Caco-2 (cell line): ENCODE measurements at regions not wholly inside any gene's neighbourhood (a gene's known extent, or its start where the extent isn't known, plus 50 kb on each side); places are given as distances from the start of the nearest gene placed in this dataset.

Experiments used
- BruUV-seq: library from RNA; stranded (reverse); fragments of 400-500 nt; replicated peaks from 2 replicates; lab custom pipeline; 2021; lab: Mats Ljungman, UMichigan
- CTCF ChIA-PET: fragments of 300-600 bp; sonication (Branson Sonifier 250); formaldehyde crosslinking; loops from one replicate; lab custom pipeline; 2022; ENCODE audit warnings: antibody characterized with exemption; lab: Charles Lee
- POLR2A ChIA-PET: fragments of 300-600 bp; sonication (Branson Sonifier 250); formaldehyde crosslinking; loops from one replicate; lab custom pipeline; 2022; ENCODE audit warnings: antibody characterized with exemption; lab: Charles Lee
- DNase-seq, 2 experiments: peaks; one replicate each; pipeline versions ENCODE4 v3.0.0 to v3.0.0-alpha.2; 2020 to 2022
- H3K27me3 ChIP-seq: replicated peaks from 2 replicates; pipeline ENCODE4 v1.6.0; 2011; ENCODE audit warnings: low read length; ENCODE audit not compliant: control insufficient read depth, insufficient read depth
- H3K36me3 ChIP-seq: 2 replicates; pipeline ENCODE4 v1.5.1; 2011; ENCODE audit warnings: low read length; ENCODE audit not compliant: control insufficient read depth, insufficient read depth
- H3K4me1 ChIP-seq: fragments of 250-450 bp; sonication (Bioruptor Pico); 2 replicates; pipeline ENCODE4 v1.5.1; 2020; ENCODE audit warnings: mild to moderate bottlenecking
- H3K4me3 ChIP-seq: 2 replicates; pipeline ENCODE4 v1.5.1; 2011; ENCODE audit warnings: low read depth, mild to moderate bottlenecking, control low read depth, low read length
- H3K9me3 ChIP-seq: fragments of 250-450 bp; sonication (Bioruptor Pico); 2 replicates; pipeline ENCODE4 v1.5.1; 2020; ENCODE audit warnings: mild to moderate bottlenecking, moderate library complexity
- H3K27ac Mint-ChIP-seq: one replicate; pipeline ENCODE4 v1.8.0; 2022; ENCODE audit warnings: mixed read lengths; ENCODE audit not compliant: unreplicated experiment
- H3K27me3 Mint-ChIP-seq: one replicate; pipeline ENCODE4 v1.8.0; 2022; ENCODE audit warnings: mixed read lengths; ENCODE audit not compliant: insufficient read depth, unreplicated experiment
- H3K36me3 Mint-ChIP-seq: one replicate; pipeline ENCODE4 v1.8.0; 2022; ENCODE audit warnings: mild to moderate bottlenecking, mixed read lengths; ENCODE audit not compliant: insufficient read depth, unreplicated experiment
- H3K4me1 Mint-ChIP-seq: one replicate; pipeline ENCODE4 v1.8.0; 2022; ENCODE audit warnings: low read depth, mixed read lengths; ENCODE audit not compliant: unreplicated experiment
- H3K4me3 Mint-ChIP-seq: one replicate; pipeline ENCODE4 v1.8.0; 2022; ENCODE audit warnings: mild to moderate bottlenecking, moderate library complexity, mixed read lengths; ENCODE audit not compliant: unreplicated experiment
- H3K9me3 Mint-ChIP-seq: one replicate; pipeline ENCODE4 v1.8.0; 2022; ENCODE audit warnings: mixed read lengths; ENCODE audit not compliant: unreplicated experiment
- intact Hi-C: fragments of 100-400 bp; cut with micrococcal nuclease; formaldehyde crosslinking; loops from one replicate; pipeline ENCODE4 v1.10.0; 2022; ENCODE audit not compliant: unreplicated experiment
- TF ChIP-seq, protein P1 (sequence below), 2 experiments: fragments of 200-600 bp in 1 of 2; IDR thresholded peaks; 1 replicate in 1 of 2; 2 replicates in 1 of 2; pipeline versions ENCODE4 v1.5.1 to v1.8.0; 2011 to 2022; ENCODE audit warnings: antibody characterized with exemption in 1 of 2, control low read depth in 1 of 2, inconsistent platforms in 1 of 2, low read depth in 1 of 2, low read length in 1 of 2, mild to moderate bottlenecking in 1 of 2, moderate library complexity in 1 of 2; ENCODE audit not compliant: insufficient read depth in 1 of 2, severe bottlenecking in 1 of 2, unreplicated experiment in 1 of 2

DNA sequence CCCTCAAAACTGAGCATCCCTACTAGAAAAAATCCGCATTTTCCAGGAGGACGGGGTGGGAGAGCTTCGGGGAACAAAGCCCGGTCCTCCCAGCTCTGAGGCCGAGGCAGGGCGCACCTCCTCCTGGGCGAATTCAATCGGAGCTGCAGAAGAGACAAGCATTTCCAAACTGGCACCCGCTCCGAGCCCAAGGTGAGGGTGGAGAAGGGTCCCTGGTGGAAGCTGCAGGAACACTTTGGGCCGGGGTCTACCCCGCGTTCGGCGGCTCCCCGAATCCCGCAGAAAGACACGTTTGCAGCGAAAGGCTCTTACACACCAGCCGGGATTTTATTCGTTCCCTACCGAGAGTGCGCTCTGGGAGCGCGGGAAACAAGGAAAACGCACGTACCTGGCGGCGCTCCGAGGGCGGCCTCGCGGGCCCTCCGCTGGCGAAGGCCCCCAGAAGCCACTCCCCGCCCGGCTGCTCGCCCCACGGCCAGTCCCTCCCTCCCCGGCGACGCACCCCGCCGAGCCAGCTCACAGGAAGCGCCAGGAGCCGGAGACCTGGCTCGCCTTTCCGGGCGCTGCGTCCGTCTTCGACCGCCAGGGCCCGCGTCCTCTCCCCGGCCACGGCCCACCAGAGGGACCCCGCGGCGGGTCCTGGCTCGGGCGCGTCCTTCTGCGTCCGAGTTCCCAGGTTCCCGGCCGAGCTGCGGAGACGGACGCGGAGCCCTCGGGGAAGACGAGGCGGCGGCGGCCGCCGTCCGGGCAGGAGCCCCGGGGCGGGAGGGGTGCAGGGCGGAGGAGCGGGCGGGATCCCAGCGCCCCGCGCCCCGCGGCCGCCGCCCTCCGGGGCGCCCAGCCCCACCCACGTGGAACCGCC, 49.8 kb upstream of the BAHCC1 start:
- TSS peak; percentile 39 for BruUV-seq
- no peaks in the 10 kb centered on the region for H3K27me3 ChIP-seq
- CTCF ChIA-PET, result interaction anchor here (0.7 kb wide), 1 partner anchor 47 kb away, joined by 3 read pairs; no protein-coding TSS in a partner anchor

More for the DNA sequence above, 49.8 kb upstream of the BAHCC1 start:
- no peaks in the 10 kb centered on the region for H3K9me3 Mint-ChIP-seq
- Histone ChIP-seq H3K4me3 (peak overlapping the region; percentile 91), H3K36me3 (no peaks in the 10 kb centered on the region), H3K4me1 (peaks cover 20% of the 10 kb centered on the region), H3K9me3 (no peaks in the 10 kb centered on the region)
- H3K4me3 Mint-ChIP-seq, result peak overlapping the region; percentile 85
- peak overlapping the region; percentile 78 for H3K27ac Mint-ChIP-seq
- TF ChIP-seq, protein P1, sequence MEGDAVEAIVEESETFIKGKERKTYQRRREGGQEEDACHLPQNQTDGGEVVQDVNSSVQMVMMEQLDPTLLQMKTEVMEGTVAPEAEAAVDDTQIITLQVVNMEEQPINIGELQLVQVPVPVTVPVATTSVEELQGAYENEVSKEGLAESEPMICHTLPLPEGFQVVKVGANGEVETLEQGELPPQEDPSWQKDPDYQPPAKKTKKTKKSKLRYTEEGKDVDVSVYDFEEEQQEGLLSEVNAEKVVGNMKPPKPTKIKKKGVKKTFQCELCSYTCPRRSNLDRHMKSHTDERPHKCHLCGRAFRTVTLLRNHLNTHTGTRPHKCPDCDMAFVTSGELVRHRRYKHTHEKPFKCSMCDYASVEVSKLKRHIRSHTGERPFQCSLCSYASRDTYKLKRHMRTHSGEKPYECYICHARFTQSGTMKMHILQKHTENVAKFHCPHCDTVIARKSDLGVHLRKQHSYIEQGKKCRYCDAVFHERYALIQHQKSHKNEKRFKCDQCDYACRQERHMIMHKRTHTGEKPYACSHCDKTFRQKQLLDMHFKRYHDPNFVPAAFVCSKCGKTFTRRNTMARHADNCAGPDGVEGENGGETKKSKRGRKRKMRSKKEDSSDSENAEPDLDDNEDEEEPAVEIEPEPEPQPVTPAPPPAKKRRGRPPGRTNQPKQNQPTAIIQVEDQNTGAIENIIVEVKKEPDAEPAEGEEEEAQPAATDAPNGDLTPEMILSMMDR (IDR thresholded peaks at IDR 0.05; ENCODE audit: insufficient read depth in 1 of 2, low read depth in 1 of 2, low read length in 1 of 2, severe bottlenecking in 1 of 2, unreplicated experiment in 1 of 2), result peak; percentile 39 to 48
- H3K4me1 Mint-ChIP-seq, result peaks cover 17% of the 10 kb centered on the region
- DNase-seq, result peak; percentile 91 to 93
- no peaks in the 10 kb centered on the region for H3K27me3 Mint-ChIP-seq
- intact Hi-C loops, result loop anchor here (1.0 kb wide), 2 partner anchors 15 to 50 kb away; partner anchors contain the start of gene BAHCC1
- peaks cover 41% of the 10 kb centered on the region for H3K36me3 Mint-ChIP-seq
- POLR2A ChIA-PET, result interaction anchor here (0.7 to 2.0 kb wide), 5 partner anchors 15 to 139 kb away, joined by 3 to 11 read pairs (median 7); no protein-coding TSS in a partner anchor
